ENCODE measurements at regions not wholly inside any gene's neighbourhood (a gene's known extent, or its start where the extent isn't known, plus 50 kb on each side); places are given as distances from the start of the nearest gene placed in this dataset.

GRCh38 chr5:62791059-62791458 lies 212.4 kb downstream of the LRRC70 start:
- intact Hi-C loops (cut with DNase I; ENCODE audit: low total_unique reads) (no loop called here), in situ Hi-C loops (cut with MboI; ENCODE audit: low pct_ligation_motif_present in 1 of 4, low pct_unique_long_range_greater_than_20kb in 1 of 4, low sequenced_read_pairs in 3 of 4) (loop anchor here in 1 of 4 donors (25.0 kb wide), 1 partner anchor 329 kb away; no protein-coding TSS in a partner anchor)
- H3K27me3 ChIP-seq, result no peaks in the 10 kb centered on the region
- WGBS, 2 donors (ENCODE audit: low coverage in 1 of 2), result 43 to 58% methylated on average over 2 of the region's 2 CpGs
- H3K9me3 ChIP-seq, result peaks cover 0 to under 1% of the 10 kb centered on the region in 2 donors
- no peak for DNase-seq
- H3K4me1 ChIP-seq, result no peaks in the 10 kb centered on the region
- no peak overlapping the region for H3K27ac ChIP-seq
- no peak for TF ChIP-seq POLR2A (IDR thresholded peaks at IDR 0.05)
- no peak for TF ChIP-seq CTCF (IDR thresholded peaks at IDR 0.05)
- TF ChIP-seq POLR2AphosphoS5 (IDR thresholded peaks at IDR 0.05), result no peak
- TF ChIP-seq EP300 (IDR thresholded peaks at IDR 0.05; ENCODE audit: low read depth), result no peak
- H3K4me3 ChIP-seq, result no peak overlapping the region
- H3K36me3 ChIP-seq, result no peaks in the 10 kb centered on the region

GRCh38 chr5:62790348-62790747 lies 211.7 kb downstream of the LRRC70 start:
- 19% methylated on average over 1 of the region's 1 CpG; no CpG with 5 or more reads in 1 of the 2 donors for WGBS, 2 donors (ENCODE audit: low coverage in 1 of 2)
- TF ChIP-seq POLR2AphosphoS5 (IDR thresholded peaks at IDR 0.05) (no peak), POLR2A (IDR thresholded peaks at IDR 0.05) (no peak), CTCF (IDR thresholded peaks at IDR 0.05) (no peak), EP300 (IDR thresholded peaks at IDR 0.05; ENCODE audit: low read depth) (no peak)
- Histone ChIP-seq H3K36me3 (no peaks in the 10 kb centered on the region), H3K27ac (no peak overlapping the region), H3K27me3 (no peaks in the 10 kb centered on the region), H3K9me3 (no peaks in the 10 kb centered on the region), H3K4me3 (no peak overlapping the region), H3K4me1 (no peaks in the 10 kb centered on the region)
- DNase-seq, result no peak
- in situ Hi-C loops (cut with MboI; ENCODE audit: low pct_ligation_motif_present in 1 of 4, low pct_unique_long_range_greater_than_20kb in 1 of 4, low sequenced_read_pairs in 3 of 4), result loop anchor here in 1 of 4 donors (25.0 kb wide), 1 partner anchor 328 kb away; no protein-coding TSS in a partner anchor
- intact Hi-C loops (cut with DNase I; ENCODE audit: low total_unique reads), result no loop called here

GRCh38 chr5:62786099-62786498 lies 207.5 kb downstream of the LRRC70 start:
- no peak for TF ChIP-seq EP300 (IDR thresholded peaks at IDR 0.05; ENCODE audit: low read depth)
- no peak for TF ChIP-seq POLR2A (IDR thresholded peaks at IDR 0.05)
- no peak for TF ChIP-seq CTCF (IDR thresholded peaks at IDR 0.05)
- no peak for TF ChIP-seq POLR2AphosphoS5 (IDR thresholded peaks at IDR 0.05)
- Histone ChIP-seq H3K27ac (no peak overlapping the region), H3K4me1 (no peaks in the 10 kb centered on the region), H3K36me3 (no peaks in the 10 kb centered on the region), H3K9me3 (no peaks in the 10 kb centered on the region), H3K27me3 (no peaks in the 10 kb centered on the region), H3K4me3 (no peak overlapping the region)
- DNase-seq, result no peak
- in situ Hi-C loops (cut with MboI; ENCODE audit: low pct_ligation_motif_present in 1 of 4, low pct_unique_long_range_greater_than_20kb in 1 of 4, low sequenced_read_pairs in 3 of 4), result loop anchor here in 3 of 4 donors (10.0 to 25.0 kb wide), 3 partner anchors 324 to 341 kb away; no protein-coding TSS in a partner anchor
- intact Hi-C loops (cut with DNase I; ENCODE audit: low total_unique reads), result loop anchor here (10.0 kb wide), 1 partner anchor 331 kb away; no protein-coding TSS in a partner anchor
- 33 to 45% methylated on average over 1 of the region's 1 CpG for WGBS, 2 donors (ENCODE audit: low coverage in 1 of 2)

- H3K27me3 ChIP-seq, result no peaks in the 10 kb centered on the region
- H3K4me1 ChIP-seq, result no peaks in the 10 kb centered on the region
- intact Hi-C loops (cut with DNase I; ENCODE audit: low total_unique reads) (loop anchor here (10.0 kb wide), 1 partner anchor 331 kb away; no protein-coding TSS in a partner anchor), in situ Hi-C loops (cut with MboI; ENCODE audit: low pct_ligation_motif_present in 1 of 4, low pct_unique_long_range_greater_than_20kb in 1 of 4, low sequenced_read_pairs in 3 of 4) (loop anchor here in 3 of 4 donors (10.0 to 25.0 kb wide), 3 partner anchors 323 to 341 kb away; no protein-coding TSS in a partner anchor)
- H3K9me3 ChIP-seq, result no peaks in the 10 kb centered on the region
- DNase-seq, result no peak
- H3K36me3 ChIP-seq, result no peaks in the 10 kb centered on the region
- H3K27ac ChIP-seq, result no peak overlapping the region
- TF ChIP-seq CTCF (IDR thresholded peaks at IDR 0.05) (no peak), POLR2AphosphoS5 (IDR thresholded peaks at IDR 0.05) (no peak), EP300 (IDR thresholded peaks at IDR 0.05; ENCODE audit: low read depth) (no peak), POLR2A (IDR thresholded peaks at IDR 0.05) (no peak)
- 94 to 96% methylated on average over 6 of the region's 6 CpGs for WGBS, 2 donors (ENCODE audit: low coverage in 1 of 2)
- no peak overlapping the region for H3K4me3 ChIP-seq
Measured at GRCh38 chr5:62785588-62785987, 207.0 kb downstream of the LRRC70 start.

Data from transverse colon (tissue), 4 donors.